ENCODE measurements at regions not wholly inside any gene's neighbourhood (a gene's known extent, or its start where the extent isn't known, plus 50 kb on each side); places are given as distances from the start of the nearest gene placed in this dataset.

GRCh38 chr1:208303743-208304712 lies 59.8 kb upstream of the PLXNA2 start:
- no peaks in the 10 kb centered on the region for H3K9me2 ChIP-seq (ENCODE audit: insufficient read depth, low read length)
- no peak for DNase-seq (ENCODE audit: low spot score)
- no TSS peak for BruUV-seq (replicated peaks)

GRCh38 chr1:208308221-208308620 lies 64.0 kb upstream of the PLXNA2 start:
- DNase-seq (ENCODE audit: low spot score): no peak
- Histone ChIP-seq H3K4me3 (ENCODE audit: low read depth, low read length, poor library complexity, severe bottlenecking) (no peak overlapping the region), H3K27ac (ENCODE audit: low read depth, low read length, poor library complexity, severe bottlenecking) (no peak overlapping the region), H3K9me3 (ENCODE audit: low read length) (no peaks in the 10 kb centered on the region), H3K4me2 (ENCODE audit: low read length) (no peak overlapping the region), H2AFZ (ENCODE audit: low read length) (no peak overlapping the region), H3K9me2 (ENCODE audit: insufficient read depth, low read length) (no peaks in the 10 kb centered on the region), H3K79me2 (ENCODE audit: insufficient read depth, low read depth, low read length) (no peaks in the 10 kb centered on the region), H4K20me1 (ENCODE audit: insufficient read depth, low read length) (peaks cover 3% of the 10 kb centered on the region; the same call in 1 of the 2 replicates), H3K4me1 (ENCODE audit: insufficient read depth, low read length, poor library complexity, severe bottlenecking) (no peaks in the 10 kb centered on the region), H3K36me3 (ENCODE audit: insufficient read depth, low read length) (no peaks in the 10 kb centered on the region)
- BruUV-seq (replicated peaks): no TSS peak
- intact Hi-C loops (cut with micrococcal nuclease; ENCODE audit: unreplicated experiment): no loop called here
- no peak for TF ChIP-seq CTCF (conservative IDR thresholded peaks at IDR 0.05; ENCODE audit: low read length)
- TF ChIP-seq EZH2phosphoT487 (IDR thresholded peaks at IDR 0.05; ENCODE audit: borderline replicate concordance, low read depth, low read length): no peak
- ChIA-PET CTCF (ENCODE audit: unreplicated experiment) (no interaction called here), POLR2A (interaction anchor here (0.7 kb wide), 1 partner anchor 10 kb away, joined by 3 read pairs; no protein-coding TSS in a partner anchor)

More at GRCh38 chr1:208303743-208304712, 59.8 kb upstream of the PLXNA2 start:
- intact Hi-C loops (cut with micrococcal nuclease; ENCODE audit: unreplicated experiment): no loop called here
- TF ChIP-seq EZH2phosphoT487 (IDR thresholded peaks at IDR 0.05; ENCODE audit: borderline replicate concordance, low read depth, low read length) (no peak), CTCF (conservative IDR thresholded peaks at IDR 0.05; ENCODE audit: low read length) (no peak)
- ChIA-PET CTCF (ENCODE audit: unreplicated experiment) (no interaction called here), POLR2A (no interaction called here)
- H3K36me3 ChIP-seq (ENCODE audit: insufficient read depth, low read length): no peaks in the 10 kb centered on the region
- no peak overlapping the region for H3K4me3 ChIP-seq (ENCODE audit: low read depth, low read length, poor library complexity, severe bottlenecking)
- H3K4me1 ChIP-seq (ENCODE audit: insufficient read depth, low read length, poor library complexity, severe bottlenecking): no peaks in the 10 kb centered on the region
- no peaks in the 10 kb centered on the region for H3K79me2 ChIP-seq (ENCODE audit: insufficient read depth, low read depth, low read length)
- H2AFZ ChIP-seq (ENCODE audit: low read length): no peak overlapping the region
- H3K9me3 ChIP-seq (ENCODE audit: low read length): no peaks in the 10 kb centered on the region
- H3K27ac ChIP-seq (ENCODE audit: low read depth, low read length, poor library complexity, severe bottlenecking): no peak overlapping the region
- peaks cover 3% of the 10 kb centered on the region; the same call in 1 of the 2 replicates for H4K20me1 ChIP-seq (ENCODE audit: insufficient read depth, low read length)
- H3K4me2 ChIP-seq (ENCODE audit: low read length): no peak overlapping the region

- DNase-seq (ENCODE audit: low spot score): no peak
- no TSS peak for BruUV-seq (replicated peaks)
- H3K79me2 ChIP-seq (ENCODE audit: insufficient read depth, low read depth, low read length): no peaks in the 10 kb centered on the region
- TF ChIP-seq CTCF (conservative IDR thresholded peaks at IDR 0.05; ENCODE audit: low read length): no peak
- no peak for TF ChIP-seq EZH2phosphoT487 (IDR thresholded peaks at IDR 0.05; ENCODE audit: borderline replicate concordance, low read depth, low read length)
- CTCF ChIA-PET (ENCODE audit: unreplicated experiment): no interaction called here
- no peaks in the 10 kb centered on the region for H3K36me3 ChIP-seq (ENCODE audit: insufficient read depth, low read length)
- no peaks in the 10 kb centered on the region for H3K9me2 ChIP-seq (ENCODE audit: insufficient read depth, low read length)
- H4K20me1 ChIP-seq (ENCODE audit: insufficient read depth, low read length): no peaks in the 10 kb centered on the region
- H3K4me3 ChIP-seq (ENCODE audit: low read depth, low read length, poor library complexity, severe bottlenecking): no peak overlapping the region
- H3K27ac ChIP-seq (ENCODE audit: low read depth, low read length, poor library complexity, severe bottlenecking): no peak overlapping the region
- no peak overlapping the region for H2AFZ ChIP-seq (ENCODE audit: low read length)
- no peak overlapping the region for H3K4me2 ChIP-seq (ENCODE audit: low read length)
- H3K4me1 ChIP-seq (ENCODE audit: insufficient read depth, low read length, poor library complexity, severe bottlenecking): no peaks in the 10 kb centered on the region
- H3K9me3 ChIP-seq (ENCODE audit: low read length): no peaks in the 10 kb centered on the region
- intact Hi-C loops (cut with micrococcal nuclease; ENCODE audit: unreplicated experiment): no loop called here
- POLR2A ChIA-PET: no interaction called here
Measured at GRCh38 chr1:208309771-208310170, 65.6 kb upstream of the PLXNA2 start.
